A673 (cell line): ENCODE measurements at regions not wholly inside any gene's neighbourhood (a gene's known extent, or its start where the extent isn't known, plus 50 kb on each side); places are given as distances from the start of the nearest gene placed in this dataset.

Experiments used
- EZH2 ChIP-seq: fragments of 200-600 bp; sonication (generic); IDR thresholded peaks from 2 replicates; pipeline ENCODE4 v1.6.1; 2017; ENCODE audit warnings: borderline replicate concordance, low read depth, mild to moderate bottlenecking, mixed read lengths, antibody characterized with exemption, low read length; ENCODE audit not compliant: poor library complexity, severe bottlenecking
- TF ChIP-seq, protein P1 (sequence below): fragments of 300-800, 200-600 bp; sonication (generic); conservative IDR thresholded peaks from 2 replicates; pipeline ENCODE4 v1.5.1; 2017; ENCODE audit warnings: low read depth, mild to moderate bottlenecking, antibody characterized with exemption, low read length, moderate library complexity, mixed read lengths

DNA sequence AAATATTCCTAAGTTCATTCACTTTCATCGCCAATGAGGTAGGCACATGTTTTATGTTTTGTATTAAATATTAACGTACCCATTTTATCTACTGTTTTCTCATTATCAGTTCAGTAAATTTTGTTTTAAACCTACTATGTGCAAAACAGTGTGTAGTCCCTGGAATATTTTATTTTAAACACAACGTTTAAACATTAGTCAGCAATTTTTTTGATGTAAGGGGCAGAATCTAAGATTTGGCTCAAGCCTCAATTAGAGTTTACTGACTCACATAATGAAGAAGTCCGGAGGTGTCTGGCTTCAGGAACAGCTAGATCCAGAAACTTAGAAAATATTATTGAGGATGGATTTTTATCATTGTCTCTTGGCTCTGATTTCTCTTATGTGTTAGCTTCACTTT is 267.5 kb downstream of the C12orf75 start:
- TF ChIP-seq, protein P1, sequence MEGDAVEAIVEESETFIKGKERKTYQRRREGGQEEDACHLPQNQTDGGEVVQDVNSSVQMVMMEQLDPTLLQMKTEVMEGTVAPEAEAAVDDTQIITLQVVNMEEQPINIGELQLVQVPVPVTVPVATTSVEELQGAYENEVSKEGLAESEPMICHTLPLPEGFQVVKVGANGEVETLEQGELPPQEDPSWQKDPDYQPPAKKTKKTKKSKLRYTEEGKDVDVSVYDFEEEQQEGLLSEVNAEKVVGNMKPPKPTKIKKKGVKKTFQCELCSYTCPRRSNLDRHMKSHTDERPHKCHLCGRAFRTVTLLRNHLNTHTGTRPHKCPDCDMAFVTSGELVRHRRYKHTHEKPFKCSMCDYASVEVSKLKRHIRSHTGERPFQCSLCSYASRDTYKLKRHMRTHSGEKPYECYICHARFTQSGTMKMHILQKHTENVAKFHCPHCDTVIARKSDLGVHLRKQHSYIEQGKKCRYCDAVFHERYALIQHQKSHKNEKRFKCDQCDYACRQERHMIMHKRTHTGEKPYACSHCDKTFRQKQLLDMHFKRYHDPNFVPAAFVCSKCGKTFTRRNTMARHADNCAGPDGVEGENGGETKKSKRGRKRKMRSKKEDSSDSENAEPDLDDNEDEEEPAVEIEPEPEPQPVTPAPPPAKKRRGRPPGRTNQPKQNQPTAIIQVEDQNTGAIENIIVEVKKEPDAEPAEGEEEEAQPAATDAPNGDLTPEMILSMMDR = no peak
- TF ChIP-seq EZH2 = no peak
